HG03045 (cell line): ENCODE measurements at regions not wholly inside any gene's neighbourhood (a gene's known extent, or its start where the extent isn't known, plus 50 kb on each side); places are given as distances from the start of the nearest gene placed in this dataset.

Source experiments
- ATAC-seq: cut with Tn5 transposase; IDR thresholded peaks from one replicate; pipeline ENCODE4 v1.9.1; 2021; ENCODE audit warnings: mild to moderate bottlenecking, moderate library complexity; ENCODE audit not compliant: unreplicated experiment

- ATAC-seq, result no peak
These were observed 83.7 kb upstream of the ETV6 start for GRCh38 chr12:11565752-11566151.

DNA sequence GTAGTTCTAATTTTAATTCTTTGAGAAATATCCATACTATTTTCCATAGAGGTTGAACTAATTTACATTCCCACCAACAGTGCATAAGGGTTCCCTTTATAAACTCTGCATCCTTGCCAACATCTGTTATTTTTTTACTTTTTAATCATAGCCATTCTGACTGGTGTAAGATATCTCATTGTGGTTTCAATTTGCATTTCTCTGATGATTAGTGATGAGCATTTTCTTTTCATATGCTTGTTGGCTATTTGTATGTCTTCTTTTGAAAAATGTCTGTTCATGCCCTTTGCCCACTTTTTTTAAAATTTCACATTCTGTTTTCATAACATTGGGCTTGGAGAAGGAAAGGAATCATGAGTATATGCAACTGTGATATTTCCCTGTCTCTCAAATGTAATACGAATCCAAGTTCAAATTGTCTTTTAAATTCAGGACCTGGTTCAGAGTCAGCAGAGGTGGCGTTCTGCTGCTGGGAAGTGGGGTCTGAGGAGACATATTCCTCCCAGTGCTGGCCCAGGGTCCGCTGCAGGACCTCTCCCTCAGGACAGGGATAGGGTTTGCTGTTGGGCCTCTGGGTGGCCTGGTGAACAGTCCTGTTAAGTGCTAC, 81.2 kb upstream of the ETV6 start:
- no peak for ATAC-seq

DNA sequence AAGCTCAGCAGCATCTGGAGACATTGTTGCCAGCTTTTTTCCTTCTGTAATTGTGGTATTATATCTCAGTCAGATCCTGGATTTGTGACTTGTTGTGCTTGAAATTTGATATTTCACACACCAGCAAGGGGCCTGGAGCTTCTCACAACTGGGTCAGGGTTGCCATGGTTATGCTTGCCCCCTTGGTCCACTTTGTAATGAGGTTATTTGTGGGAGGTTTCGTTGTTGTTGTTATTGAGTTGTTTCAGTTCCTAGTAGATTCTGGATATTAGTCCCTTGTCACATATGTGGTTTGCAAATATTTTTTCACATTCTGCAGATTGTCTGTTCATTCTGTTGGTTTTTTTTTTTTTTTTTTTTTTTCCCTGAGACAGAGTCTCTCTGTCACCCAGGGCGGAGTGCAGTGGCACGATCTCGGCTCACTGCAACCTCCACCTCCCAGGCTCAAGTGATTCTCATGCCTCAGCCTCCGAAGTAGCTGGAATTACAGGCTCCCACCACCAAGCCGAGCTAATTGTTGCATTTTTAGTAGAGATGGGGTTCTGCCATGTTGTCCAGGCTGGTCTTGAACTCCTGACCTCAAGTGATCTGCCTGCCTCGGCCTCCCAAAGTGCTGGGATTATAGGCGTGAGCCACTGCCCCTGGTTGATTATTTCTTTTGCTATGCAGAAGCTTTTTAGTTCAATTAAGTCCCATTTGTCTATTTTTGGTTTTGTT, 80.6 kb upstream of the ETV6 start:
- ATAC-seq, result peak; percentile 97

DNA sequence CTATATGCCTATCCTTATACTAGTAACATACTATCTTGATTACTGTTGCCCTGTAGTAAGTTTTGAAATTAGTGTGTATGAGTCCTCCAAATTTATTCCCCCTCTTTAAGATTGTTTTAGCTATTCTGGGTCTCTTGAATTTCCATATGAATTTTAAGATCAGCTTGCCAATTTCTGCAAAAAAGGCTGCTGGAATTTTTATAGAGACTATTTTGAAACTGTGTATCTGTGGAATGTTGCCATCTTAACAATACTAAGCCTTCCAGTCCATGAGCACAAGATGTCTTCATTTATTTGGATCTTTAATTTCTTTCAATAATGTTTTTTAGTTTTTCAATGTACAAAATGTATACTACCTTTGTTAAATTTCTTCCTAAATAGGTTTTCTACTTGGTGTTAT, 79.8 kb upstream of the ETV6 start:
- no peak for ATAC-seq

DNA sequence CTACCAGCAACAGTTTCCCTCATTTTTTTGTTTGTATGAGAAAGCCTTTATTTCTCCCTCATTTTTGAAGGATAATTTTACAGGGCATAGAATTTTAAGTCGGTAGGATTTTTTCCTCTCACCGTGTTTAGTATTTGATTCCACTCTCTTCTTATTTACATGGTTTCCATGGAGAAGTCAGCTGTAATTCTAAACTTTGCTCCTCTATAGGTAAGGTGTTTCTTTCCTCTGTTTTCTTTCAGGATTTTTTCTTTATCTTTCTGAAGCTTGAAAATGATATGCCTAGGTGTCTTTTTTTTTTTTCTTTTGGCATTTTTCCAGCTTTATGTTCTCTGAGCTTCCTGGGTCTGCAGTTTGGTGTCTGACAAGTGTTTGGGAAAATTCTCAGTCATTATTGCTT, 75.6 kb upstream of the ETV6 start:
- ATAC-seq, result no peak

DNA sequence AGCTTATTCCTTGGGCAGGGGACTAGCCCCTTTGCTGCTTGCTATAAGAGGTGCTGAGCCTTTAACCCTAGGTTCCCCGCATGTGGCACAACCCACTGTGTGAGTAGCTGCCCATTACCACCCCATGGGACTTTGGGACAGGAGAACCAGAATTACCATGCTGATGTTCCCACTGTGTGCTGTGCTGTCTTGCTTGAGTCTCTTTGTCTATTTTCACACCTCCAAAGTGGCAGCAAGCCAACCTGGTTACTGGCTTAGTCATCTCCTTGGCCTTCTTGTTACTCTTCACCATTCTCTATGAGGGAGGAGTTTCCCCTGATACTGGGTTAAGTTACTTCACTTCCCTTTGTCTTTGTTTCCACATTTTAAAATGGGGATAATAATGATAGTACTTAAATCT, 73.4 kb upstream of the ETV6 start:
- ATAC-seq, result no peak

DNA sequence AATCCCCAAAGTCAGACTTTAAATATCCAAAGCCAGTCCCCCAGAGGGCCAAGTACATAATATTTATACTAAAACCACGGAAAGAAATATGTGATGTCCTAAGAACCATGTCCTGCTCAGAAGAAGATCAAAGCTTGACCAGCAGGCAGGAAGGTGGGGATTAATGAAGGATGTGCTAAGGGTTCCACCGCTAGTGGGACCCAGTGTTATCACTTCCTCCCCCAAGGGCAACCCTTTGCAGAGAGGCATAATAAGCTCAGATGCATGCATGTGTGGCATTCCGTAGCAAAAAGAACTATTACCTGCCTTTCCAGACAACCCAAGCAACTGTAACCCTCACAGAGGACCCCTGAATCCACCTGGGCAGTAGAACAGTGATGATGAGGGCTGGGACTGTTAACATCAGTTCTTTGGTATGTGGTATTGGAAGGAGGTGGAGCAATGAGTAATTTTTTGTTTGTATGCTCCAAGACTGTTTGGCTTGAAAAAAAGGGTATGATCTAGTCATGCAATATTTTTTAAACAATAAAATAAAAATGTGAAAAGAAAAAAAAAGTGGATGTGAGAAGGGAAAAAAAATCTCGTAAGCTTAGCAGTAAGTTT, 71.7 kb upstream of the ETV6 start:
- no peak for ATAC-seq

GRCh38 chr12:11578461-11578993, 70.9 kb upstream of the ETV6 start:
- ATAC-seq, result no peak

DNA sequence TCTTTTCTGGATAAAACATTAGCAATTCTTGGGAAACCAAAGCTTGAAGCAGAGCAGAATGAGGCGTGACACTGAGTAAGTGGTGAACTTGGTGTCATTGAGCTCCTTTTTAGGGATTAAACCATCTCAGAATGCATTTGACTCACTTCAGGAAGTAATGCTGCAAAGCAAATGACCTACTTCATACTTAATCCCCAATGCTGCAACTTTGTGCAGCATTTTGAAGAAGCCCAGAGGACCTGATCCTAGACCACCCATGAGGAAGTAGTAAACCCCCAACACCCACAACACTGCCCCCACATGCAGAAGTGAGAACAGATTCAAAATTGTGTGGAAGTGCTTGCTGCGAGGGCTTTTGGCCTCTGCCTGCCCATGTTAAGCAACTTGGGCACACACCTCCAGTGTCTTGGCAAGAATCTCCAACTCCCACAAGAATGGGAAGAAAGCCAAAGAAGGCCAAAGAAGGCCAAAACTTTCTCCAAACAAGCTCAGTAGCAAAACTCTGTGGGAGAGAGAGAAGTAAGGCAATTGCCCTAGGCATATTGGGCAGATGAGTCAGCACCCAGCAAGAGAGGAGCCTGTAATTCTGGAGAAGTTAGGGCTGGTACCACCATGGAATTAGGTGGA, 69.2 kb upstream of the ETV6 start:
- no peak for ATAC-seq

GRCh38 chr12:11581179-11581755, 68.2 kb upstream of the ETV6 start:
- no peak for ATAC-seq

DNA sequence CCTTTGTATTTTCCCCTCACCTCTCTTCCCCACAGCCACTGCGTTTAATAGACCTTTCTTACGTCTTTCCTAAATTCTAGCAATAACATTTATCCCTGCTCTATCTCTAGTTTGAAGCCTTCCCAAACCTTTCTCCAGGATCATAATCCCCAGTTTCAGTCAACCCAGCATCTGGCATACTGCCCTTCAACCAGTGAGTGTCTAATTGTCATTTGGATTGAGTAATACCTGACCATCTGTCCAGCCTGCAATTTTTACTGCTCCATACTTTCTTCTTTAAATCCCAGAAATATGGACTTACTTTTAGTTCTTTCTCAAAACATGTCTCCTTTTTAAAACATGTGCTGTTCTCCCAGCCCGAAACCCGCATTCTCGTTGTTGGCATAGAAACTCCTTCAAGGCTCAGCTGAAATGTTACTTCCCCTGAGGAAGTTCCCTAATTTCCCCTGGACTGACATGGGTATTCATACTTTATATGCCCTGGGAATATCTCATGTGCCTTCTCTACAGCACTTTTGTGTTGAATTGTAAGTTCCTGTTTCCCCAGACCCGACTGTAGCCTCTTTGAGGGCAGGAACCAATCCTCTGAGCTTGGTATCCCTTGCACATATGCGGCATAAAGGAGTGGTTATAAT, 65.1 kb upstream of the ETV6 start:
- ATAC-seq, result no peak

- ATAC-seq, result no peak
These were observed 57.0 kb upstream of the ETV6 start for GRCh38 chr12:11592484-11592883.

GRCh38 chr12:11593013-11593412, 56.5 kb upstream of the ETV6 start:
- no peak for ATAC-seq

DNA sequence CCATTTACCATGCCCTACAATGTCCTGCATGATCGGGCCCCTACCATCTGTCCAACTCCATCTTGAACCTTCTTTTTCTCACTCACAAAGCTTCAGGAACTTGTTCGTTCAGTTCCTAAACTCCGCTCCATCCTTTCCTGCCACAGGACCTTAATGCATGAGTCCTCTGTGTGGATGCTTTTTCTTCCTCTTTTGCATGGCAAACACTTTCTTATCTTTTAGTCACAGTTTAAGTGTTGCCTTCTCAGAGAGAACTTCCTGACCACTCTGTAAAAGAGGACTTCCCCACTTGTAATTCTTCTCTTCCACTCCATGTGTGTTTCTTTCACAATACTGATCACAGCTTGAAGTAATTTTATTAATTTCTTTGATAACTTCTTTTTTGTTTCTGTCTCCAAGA, 54.4 kb upstream of the ETV6 start:
- ATAC-seq, result no peak

- ATAC-seq, result no peak
These were observed 53.3 kb upstream of the ETV6 start for GRCh38 chr12:11596141-11596540.

DNA sequence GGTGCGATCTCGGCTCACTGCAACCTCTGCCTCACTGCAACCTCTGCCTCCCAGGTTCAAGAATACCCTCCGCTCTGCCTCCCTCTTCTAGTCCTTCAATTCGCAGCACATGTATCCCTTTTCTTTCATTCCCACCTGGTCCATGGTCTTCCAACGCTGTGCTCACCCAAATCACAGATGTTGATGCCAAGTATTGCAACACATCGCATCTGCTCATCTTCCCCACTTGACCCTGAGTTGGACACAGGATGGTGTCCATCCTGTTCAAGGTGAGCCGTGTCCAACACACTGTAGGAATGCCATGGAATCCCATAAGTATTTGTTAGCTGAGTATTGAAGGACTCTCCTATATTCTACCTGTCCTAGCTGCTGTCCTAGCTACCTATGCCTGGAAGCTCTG, 50.6 kb upstream of the ETV6 start:
- ATAC-seq, result no peak
